ENCODE measurements at regions not wholly inside any gene's neighbourhood (a gene's known extent, or its start where the extent isn't known, plus 50 kb on each side); places are given as distances from the start of the nearest gene placed in this dataset.

GRCh38 chr10:123575105-123575504 lies 91.0 kb upstream of the GPR26 start:
- TF ChIP-seq, protein P1, sequence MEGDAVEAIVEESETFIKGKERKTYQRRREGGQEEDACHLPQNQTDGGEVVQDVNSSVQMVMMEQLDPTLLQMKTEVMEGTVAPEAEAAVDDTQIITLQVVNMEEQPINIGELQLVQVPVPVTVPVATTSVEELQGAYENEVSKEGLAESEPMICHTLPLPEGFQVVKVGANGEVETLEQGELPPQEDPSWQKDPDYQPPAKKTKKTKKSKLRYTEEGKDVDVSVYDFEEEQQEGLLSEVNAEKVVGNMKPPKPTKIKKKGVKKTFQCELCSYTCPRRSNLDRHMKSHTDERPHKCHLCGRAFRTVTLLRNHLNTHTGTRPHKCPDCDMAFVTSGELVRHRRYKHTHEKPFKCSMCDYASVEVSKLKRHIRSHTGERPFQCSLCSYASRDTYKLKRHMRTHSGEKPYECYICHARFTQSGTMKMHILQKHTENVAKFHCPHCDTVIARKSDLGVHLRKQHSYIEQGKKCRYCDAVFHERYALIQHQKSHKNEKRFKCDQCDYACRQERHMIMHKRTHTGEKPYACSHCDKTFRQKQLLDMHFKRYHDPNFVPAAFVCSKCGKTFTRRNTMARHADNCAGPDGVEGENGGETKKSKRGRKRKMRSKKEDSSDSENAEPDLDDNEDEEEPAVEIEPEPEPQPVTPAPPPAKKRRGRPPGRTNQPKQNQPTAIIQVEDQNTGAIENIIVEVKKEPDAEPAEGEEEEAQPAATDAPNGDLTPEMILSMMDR (IDR thresholded peaks at IDR 0.05; ENCODE audit: extremely low read depth in 1 of 2, insufficient read depth in 1 of 2, low read depth in 1 of 2, low read length in 2 of 2), result no peak
- TF ChIP-seq, protein P2, sequence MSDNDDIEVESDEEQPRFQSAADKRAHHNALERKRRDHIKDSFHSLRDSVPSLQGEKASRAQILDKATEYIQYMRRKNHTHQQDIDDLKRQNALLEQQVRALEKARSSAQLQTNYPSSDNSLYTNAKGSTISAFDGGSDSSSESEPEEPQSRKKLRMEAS (IDR thresholded peaks at IDR 0.05; ENCODE audit: insufficient read depth, insufficient read length), result no peak
- TF ChIP-seq POLR2A (IDR thresholded peaks at IDR 0.05; ENCODE audit: low read depth, low read length), result no peak
